HCT116 (cell line): ENCODE measurements at regions not wholly inside any gene's neighbourhood (a gene's known extent, or its start where the extent isn't known, plus 50 kb on each side); places are given as distances from the start of the nearest gene placed in this dataset.

Experiments
- ATAC-seq: fragments of 200-7000 bp; cut with Tn5 transposase; 2 replicates; pipeline ENCODE4 v1.9.1; 2020; ENCODE audit warnings: mild to moderate bottlenecking, moderate library complexity
- BruUV-seq: library from RNA; stranded (reverse); fragments of 400-500 nt; replicated peaks from 2 replicates; lab custom pipeline; 2021; lab: Mats Ljungman, UMichigan
- CTCF ChIA-PET: fragments of 300-600 bp; sonication (Branson Sonifier 250); formaldehyde crosslinking; loops from one replicate; lab custom pipeline; 2021; ENCODE audit warnings: antibody characterized with exemption; lab: Charles Lee
- POLR2A ChIA-PET: fragments of 300-600, 350-600 bp; sonication (Branson Sonifier 250); formaldehyde crosslinking; loops from one replicate; lab custom pipeline; 2021; ENCODE audit warnings: antibody characterized with exemption; lab: Charles Lee
- RAD21 ChIA-PET, 2 experiments: fragments of 300-600 bp; sonication (Branson Sonifier 250); formaldehyde crosslinking; loops; one replicate each; lab custom pipeline; 2023; ENCODE audit warnings: low total read pairs in 2 of 2; ENCODE audit not compliant: uncharacterized antibody in 2 of 2, unreplicated experiment in 2 of 2, low non-redundant PET in 1 of 2; lab: Charles Lee
- DNase-seq: peaks from one replicate; pipeline ENCODE4 v3.0.0-alpha.2; 2010; ENCODE audit warnings: low read depth, low spot score
- H2AFZ ChIP-seq: fragments of 200-600 bp; shearing (Covaris generic), sonication (generic); 2 replicates; pipeline ENCODE4 v1.6.1; 2017; ENCODE audit warnings: low read depth, mixed run types, mixed read lengths, antibody characterized with exemption, low read length; ENCODE audit not compliant: poor library complexity, severe bottlenecking
- H3K27ac ChIP-seq: 2 replicates; pipeline ENCODE4 v1.5.1; 2012; ENCODE audit warnings: low read depth, low read length
- H3K27me3 ChIP-seq: fragments of 200-600 bp; sonication (generic); 2 replicates; pipeline ENCODE4 v1.6.1; 2016; ENCODE audit warnings: mixed run types, low read length, mixed read lengths; ENCODE audit not compliant: insufficient read depth
- H3K36me3 ChIP-seq, 2 experiments: fragments of 200-500 bp in 1 of 2; fragments of 200-600 bp in 1 of 2; sonication (Bioruptor generic) in 1 of 2; sonication (generic) in 1 of 2; 2 replicates each; pipeline versions ENCODE4 v1.5.1 to v1.6.1; 2014 to 2016; ENCODE audit warnings: low read length in 2 of 2, inconsistent platforms in 1 of 2, mixed read lengths in 1 of 2, mixed run types in 1 of 2; ENCODE audit not compliant: insufficient read depth in 2 of 2, control insufficient read depth in 1 of 2
- H3K4me1 ChIP-seq, 2 experiments: fragments of 200-600 bp in 1 of 2; sonication (generic) in 1 of 2; 2 replicates each; pipeline versions ENCODE4 v1.5.1 to v1.6.1; 2012 to 2017; ENCODE audit warnings: low read length in 2 of 2, inconsistent platforms in 1 of 2, mild to moderate bottlenecking in 1 of 2, mixed read lengths in 1 of 2, mixed run types in 1 of 2, moderate library complexity in 1 of 2; ENCODE audit not compliant: insufficient read depth in 2 of 2, control insufficient read depth in 1 of 2
- H3K4me2 ChIP-seq: fragments of 200-600 bp; sonication (generic); 2 replicates; pipeline ENCODE4 v1.6.1; 2017; ENCODE audit warnings: mixed run types, low read length, mixed read lengths
- H3K4me3 ChIP-seq, 2 experiments: fragments of 200-600 bp in 1 of 2; sonication (generic) in 1 of 2; replicated peaks in 1 of 2; 2 replicates each; pipeline ENCODE4 v1.5.1; 2011 to 2016; ENCODE audit warnings: low read length in 2 of 2, control low read depth in 1 of 2, low read depth in 1 of 2, mild to moderate bottlenecking in 1 of 2, mixed read lengths in 1 of 2, mixed run types in 1 of 2
- H3K79me2 ChIP-seq: fragments of 200-600 bp; sonication (generic); 2 replicates; pipeline ENCODE4 v1.6.1; 2017; ENCODE audit warnings: mild to moderate bottlenecking, mixed run types, low read length, moderate library complexity, mixed read lengths; ENCODE audit not compliant: insufficient read depth
- H3K9ac ChIP-seq: fragments of 200-600 bp; sonication (generic); 2 replicates; pipeline ENCODE4 v1.6.1; 2016; ENCODE audit warnings: low read length, mixed read lengths
- H3K9me2 ChIP-seq: fragments of 200-600 bp; sonication (generic), shearing (Covaris generic); 2 replicates; pipeline ENCODE4 v1.6.1; 2017; ENCODE audit warnings: mixed run types, mild to moderate bottlenecking, moderate library complexity; ENCODE audit not compliant: insufficient read depth
- H3K9me3 ChIP-seq, 2 experiments: fragments of 200-500 bp in 1 of 2; fragments of 200-600 bp in 1 of 2; sonication (Bioruptor generic) in 1 of 2; sonication (generic) in 1 of 2; 2 replicates each; pipeline ENCODE4 v1.6.1; 2014 to 2017; ENCODE audit warnings: low read length in 2 of 2, mixed read lengths in 2 of 2, inconsistent platforms in 1 of 2, low read depth in 1 of 2, mild to moderate bottlenecking in 1 of 2, mixed run types in 1 of 2, moderate library complexity in 1 of 2; ENCODE audit not compliant: control insufficient read depth in 1 of 2, insufficient read depth in 1 of 2
- H4K20me1 ChIP-seq: fragments of 200-600 bp; sonication (generic), shearing (Covaris generic); 2 replicates; pipeline ENCODE4 v1.6.1; 2017; ENCODE audit warnings: mixed run types, mild to moderate bottlenecking, moderate library complexity; ENCODE audit not compliant: insufficient read depth
- CBX3 ChIP-seq: IDR thresholded peaks from 2 replicates; pipeline ENCODE4 v1.6.1; 2012; ENCODE audit warnings: low read depth
- CEBPB ChIP-seq: IDR thresholded peaks from 2 replicates; pipeline ENCODE4 v1.6.1; 2012; ENCODE audit warnings: low read depth
- EGR1 ChIP-seq: IDR thresholded peaks from 2 replicates; pipeline ENCODE4 v1.6.1; 2012; ENCODE audit warnings: low read depth
- ELF1 ChIP-seq: IDR thresholded peaks from 2 replicates; pipeline ENCODE4 v1.6.1; 2012; ENCODE audit warnings: low read depth, borderline replicate concordance
- EZH2 ChIP-seq: fragments of 200-600 bp; sonication (generic); IDR thresholded peaks from 2 replicates; pipeline ENCODE4 v1.6.1; 2017; ENCODE audit warnings: antibody characterized with exemption, mixed run types
- EZH2phosphoT487 ChIP-seq: fragments of 200-600 bp; IDR thresholded peaks from 2 replicates; pipeline ENCODE4 v1.6.1; 2018; ENCODE audit warnings: antibody characterized with exemption, borderline replicate concordance
- POLR2A ChIP-seq: IDR thresholded peaks from 2 replicates; pipeline ENCODE4 v1.7.0; 2011; ENCODE audit warnings: borderline replicate concordance; ENCODE audit not compliant: insufficient read depth, insufficient read length; ENCODE audit errors: extremely low read depth
- POLR2AphosphoS5 ChIP-seq: IDR thresholded peaks from 2 replicates; pipeline ENCODE4 v1.6.1; 2011; ENCODE audit warnings: mild to moderate bottlenecking, low read depth, low read length, moderate library complexity
- RAD21 ChIP-seq: IDR thresholded peaks from 2 replicates; pipeline ENCODE4 v1.6.1; 2012; ENCODE audit warnings: low read depth, mild to moderate bottlenecking
- SIN3A ChIP-seq: IDR thresholded peaks from 2 replicates; pipeline ENCODE4 v1.6.1; 2012; ENCODE audit warnings: low read depth
- SP1 ChIP-seq: IDR thresholded peaks from 2 replicates; pipeline ENCODE4 v1.6.1; 2012; ENCODE audit warnings: low read depth
- SRF ChIP-seq: IDR thresholded peaks from 2 replicates; pipeline ENCODE4 v1.6.1; 2012; ENCODE audit warnings: low read depth
- YY1 ChIP-seq: IDR thresholded peaks from 2 replicates; pipeline ENCODE4 v1.6.1; 2011; ENCODE audit warnings: low read length, low read depth, moderate library complexity, mild to moderate bottlenecking; ENCODE audit not compliant: insufficient replicate concordance; ENCODE audit errors: extremely low read depth
- ZFX ChIP-seq: fragments of 450-650 bp; IDR thresholded peaks from 2 replicates; pipeline ENCODE4 v1.6.1; 2017
- ZNF274 ChIP-seq: fragments of 200-500 bp; sonication (Bioruptor generic); IDR thresholded peaks from 2 replicates; pipeline ENCODE4 v1.6.1; 2014; ENCODE audit warnings: mild to moderate bottlenecking, low read depth, low read length, inconsistent platforms
- intact Hi-C: fragments of 100-400 bp; cut with micrococcal nuclease; formaldehyde crosslinking; loops from 2 replicates; pipeline ENCODE4 v1.10.0; 2022
- TF ChIP-seq, protein P1 (sequence below): IDR thresholded peaks from 2 replicates; pipeline ENCODE4 v1.6.1; 2012
- TF ChIP-seq, protein P2 (sequence below): IDR thresholded peaks from 2 replicates; pipeline ENCODE4 v1.6.1; 2011; ENCODE audit warnings: mild to moderate bottlenecking, low read length, moderate library complexity; ENCODE audit not compliant: insufficient replicate concordance; ENCODE audit errors: extremely low read depth
- TF ChIP-seq, protein P3 (sequence below): IDR thresholded peaks from 2 replicates; pipeline ENCODE4 v1.6.1; 2012
- TF ChIP-seq, protein P4 (sequence below): IDR thresholded peaks from 2 replicates; pipeline ENCODE4 v1.6.1; 2012; ENCODE audit warnings: low read depth

DNA sequence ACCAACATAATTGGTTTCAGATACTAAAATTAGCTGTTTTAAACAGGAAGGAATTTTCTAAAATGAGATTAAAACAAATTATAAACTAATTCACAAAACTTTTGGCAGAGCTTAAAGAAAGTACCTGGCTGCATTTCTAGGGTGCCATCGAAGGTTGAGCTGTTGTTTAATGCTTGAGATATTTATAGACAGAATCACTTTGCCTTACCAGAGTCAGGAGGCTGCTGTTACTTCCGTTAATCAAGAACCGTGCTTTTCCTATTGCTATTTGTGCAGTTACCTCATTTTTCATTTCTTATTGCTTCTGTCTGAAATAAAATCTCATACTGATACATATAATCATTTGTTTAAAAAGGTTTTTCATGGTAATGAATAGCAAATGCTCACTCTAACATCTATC lies 242.9 kb downstream of the TECRL start:
- no peak overlapping the region for H3K4me3 ChIP-seq
- no peaks in the 10 kb centered on the region for H3K9me2 ChIP-seq
- H4K20me1 ChIP-seq, result no peaks in the 10 kb centered on the region
- H2AFZ ChIP-seq, result no peak overlapping the region
- ChIA-PET POLR2A (no interaction called here), RAD21 (no interaction called here)
- no peak for ATAC-seq
- BruUV-seq, result no TSS peak
- no peaks in the 10 kb centered on the region for H3K36me3 ChIP-seq
- H3K9ac ChIP-seq, result no peak overlapping the region
- TF ChIP-seq RAD21 (no peak), ZNF274 (no peak), SRF (no peak), CBX3 (no peak), SP1 (no peak), ELF1 (no peak), SIN3A (no peak), EZH2phosphoT487 (no peak), YY1 (no peak), ZFX (no peak), POLR2A (no peak), EZH2 (no peak), POLR2AphosphoS5 (no peak), EGR1 (no peak), CEBPB (no peak)
- TF ChIP-seq, protein P1, sequence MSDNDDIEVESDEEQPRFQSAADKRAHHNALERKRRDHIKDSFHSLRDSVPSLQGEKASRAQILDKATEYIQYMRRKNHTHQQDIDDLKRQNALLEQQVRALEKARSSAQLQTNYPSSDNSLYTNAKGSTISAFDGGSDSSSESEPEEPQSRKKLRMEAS, result no peak
- TF ChIP-seq, protein P2, sequence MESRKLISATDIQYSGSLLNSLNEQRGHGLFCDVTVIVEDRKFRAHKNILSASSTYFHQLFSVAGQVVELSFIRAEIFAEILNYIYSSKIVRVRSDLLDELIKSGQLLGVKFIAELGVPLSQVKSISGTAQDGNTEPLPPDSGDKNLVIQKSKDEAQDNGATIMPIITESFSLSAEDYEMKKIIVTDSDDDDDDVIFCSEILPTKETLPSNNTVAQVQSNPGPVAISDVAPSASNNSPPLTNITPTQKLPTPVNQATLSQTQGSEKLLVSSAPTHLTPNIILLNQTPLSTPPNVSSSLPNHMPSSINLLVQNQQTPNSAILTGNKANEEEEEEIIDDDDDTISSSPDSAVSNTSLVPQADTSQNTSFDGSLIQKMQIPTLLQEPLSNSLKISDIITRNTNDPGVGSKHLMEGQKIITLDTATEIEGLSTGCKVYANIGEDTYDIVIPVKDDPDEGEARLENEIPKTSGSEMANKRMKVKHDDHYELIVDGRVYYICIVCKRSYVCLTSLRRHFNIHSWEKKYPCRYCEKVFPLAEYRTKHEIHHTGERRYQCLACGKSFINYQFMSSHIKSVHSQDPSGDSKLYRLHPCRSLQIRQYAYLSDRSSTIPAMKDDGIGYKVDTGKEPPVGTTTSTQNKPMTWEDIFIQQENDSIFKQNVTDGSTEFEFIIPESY, result no peak
- TF ChIP-seq, protein P3, sequence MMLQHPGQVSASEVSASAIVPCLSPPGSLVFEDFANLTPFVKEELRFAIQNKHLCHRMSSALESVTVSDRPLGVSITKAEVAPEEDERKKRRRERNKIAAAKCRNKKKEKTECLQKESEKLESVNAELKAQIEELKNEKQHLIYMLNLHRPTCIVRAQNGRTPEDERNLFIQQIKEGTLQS, result no peak
- TF ChIP-seq, protein P4, sequence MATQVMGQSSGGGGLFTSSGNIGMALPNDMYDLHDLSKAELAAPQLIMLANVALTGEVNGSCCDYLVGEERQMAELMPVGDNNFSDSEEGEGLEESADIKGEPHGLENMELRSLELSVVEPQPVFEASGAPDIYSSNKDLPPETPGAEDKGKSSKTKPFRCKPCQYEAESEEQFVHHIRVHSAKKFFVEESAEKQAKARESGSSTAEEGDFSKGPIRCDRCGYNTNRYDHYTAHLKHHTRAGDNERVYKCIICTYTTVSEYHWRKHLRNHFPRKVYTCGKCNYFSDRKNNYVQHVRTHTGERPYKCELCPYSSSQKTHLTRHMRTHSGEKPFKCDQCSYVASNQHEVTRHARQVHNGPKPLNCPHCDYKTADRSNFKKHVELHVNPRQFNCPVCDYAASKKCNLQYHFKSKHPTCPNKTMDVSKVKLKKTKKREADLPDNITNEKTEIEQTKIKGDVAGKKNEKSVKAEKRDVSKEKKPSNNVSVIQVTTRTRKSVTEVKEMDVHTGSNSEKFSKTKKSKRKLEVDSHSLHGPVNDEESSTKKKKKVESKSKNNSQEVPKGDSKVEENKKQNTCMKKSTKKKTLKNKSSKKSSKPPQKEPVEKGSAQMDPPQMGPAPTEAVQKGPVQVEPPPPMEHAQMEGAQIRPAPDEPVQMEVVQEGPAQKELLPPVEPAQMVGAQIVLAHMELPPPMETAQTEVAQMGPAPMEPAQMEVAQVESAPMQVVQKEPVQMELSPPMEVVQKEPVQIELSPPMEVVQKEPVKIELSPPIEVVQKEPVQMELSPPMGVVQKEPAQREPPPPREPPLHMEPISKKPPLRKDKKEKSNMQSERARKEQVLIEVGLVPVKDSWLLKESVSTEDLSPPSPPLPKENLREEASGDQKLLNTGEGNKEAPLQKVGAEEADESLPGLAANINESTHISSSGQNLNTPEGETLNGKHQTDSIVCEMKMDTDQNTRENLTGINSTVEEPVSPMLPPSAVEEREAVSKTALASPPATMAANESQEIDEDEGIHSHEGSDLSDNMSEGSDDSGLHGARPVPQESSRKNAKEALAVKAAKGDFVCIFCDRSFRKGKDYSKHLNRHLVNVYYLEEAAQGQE, result no peak
- TF ChIP-seq, all 23 proteins: peak for 0
- H3K9me3 ChIP-seq, result peaks cover 5 to 7% of the 10 kb centered on the region in 2 experiments; a peak in 3 of 4 replicates
- H3K4me1 ChIP-seq, result no peaks in the 10 kb centered on the region
- CTCF ChIA-PET, result no interaction called here
- H3K4me2 ChIP-seq, result no peak overlapping the region
- H3K27ac ChIP-seq, result no peak overlapping the region
- no peaks in the 10 kb centered on the region for H3K79me2 ChIP-seq
- H3K27me3 ChIP-seq, result no peaks in the 10 kb centered on the region
- DNase-seq, result no peak
- intact Hi-C loops, result no loop called here
